ENCODE measurements at regions not wholly inside any gene's neighbourhood (a gene's known extent, or its start where the extent isn't known, plus 50 kb on each side); places are given as distances from the start of the nearest gene placed in this dataset.
"Not testable (repeated sequence)": the region's sequence is repeated elsewhere in the genome, so short reads cannot be mapped to it uniquely, and the experiment has no call there.

DNA sequence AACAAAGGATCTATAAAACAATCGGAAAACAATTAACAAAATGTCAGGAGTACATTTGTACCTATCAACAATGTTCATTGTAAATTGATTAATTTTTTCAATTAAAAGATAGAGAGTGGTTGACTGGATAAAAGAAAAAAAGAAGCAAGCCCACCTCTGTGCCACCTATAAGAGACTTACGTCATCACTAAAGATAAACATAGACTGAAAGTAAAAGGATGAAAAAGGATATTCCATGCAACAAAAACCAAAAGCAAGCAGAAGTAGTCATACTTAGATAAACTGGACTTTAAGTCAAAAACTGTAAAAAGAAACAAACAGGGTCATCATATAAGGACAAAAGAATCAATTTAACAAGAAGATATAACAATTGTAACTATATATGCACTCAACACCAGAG is 197.4 kb downstream of the RASEF start:
- no peaks in the 10 kb centered on the region for H3K27me3 ChIP-seq (ENCODE audit: insufficient read depth in 3 of 3, low read length in 2 of 3)
- ATAC-seq (no peak), DNase-seq (no peak)
- no peak for TF ChIP-seq CTCF (IDR thresholded peaks at IDR 0.05)
- H3K9me3 ChIP-seq, result no peaks in the 10 kb centered on the region
- intact Hi-C loops (cut with DNase I), result no loop called here
- no peaks in the 10 kb centered on the region for H3K4me1 ChIP-seq
- no peaks in the 10 kb centered on the region for H3K36me3 ChIP-seq (ENCODE audit: insufficient read depth in 1 of 2, low read depth in 1 of 2)
- no peak overlapping the region for H3K27ac ChIP-seq
- H3K4me3 ChIP-seq, result no peak overlapping the region
- WGBS, 3 donors, result 97 to 99% (median 98%) methylated on average over 2 of the region's 2 CpGs

- no peaks in the 10 kb centered on the region for H3K27me3 ChIP-seq (ENCODE audit: insufficient read depth in 3 of 3, low read length in 2 of 3)
- WGBS, 3 donors, result 40 to 50% (median 43%) methylated on average over 5 of the region's 5 CpGs
- no peak overlapping the region for H3K27ac ChIP-seq
- no peak overlapping the region for H3K4me3 ChIP-seq
- DNase-seq (no peak), ATAC-seq (no peak)
- no peak for TF ChIP-seq CTCF (IDR thresholded peaks at IDR 0.05)
- intact Hi-C loops (cut with DNase I), result no loop called here
- H3K9me3 ChIP-seq, result no peaks in the 10 kb centered on the region
- H3K4me1 ChIP-seq, result no peaks in the 10 kb centered on the region
- no peaks in the 10 kb centered on the region for H3K36me3 ChIP-seq (ENCODE audit: insufficient read depth in 1 of 2, low read depth in 1 of 2)
These were observed 182.4 kb downstream of the RASEF start for GRCh38 chr9:82880336-82881050.

GRCh38 chr9:82882138-82882537 is 180.8 kb downstream of the RASEF start:
- no peak for DNase-seq
- no peaks in the 10 kb centered on the region for H3K36me3 ChIP-seq (ENCODE audit: insufficient read depth in 1 of 2, low read depth in 1 of 2)
- WGBS, 3 donors, result 94 to 100% (median 96%) methylated on average over 1 of the region's 1 CpG
- H3K27me3 ChIP-seq (ENCODE audit: insufficient read depth in 3 of 3, low read length in 2 of 3), result no peaks in the 10 kb centered on the region
- no peaks in the 10 kb centered on the region for H3K4me1 ChIP-seq
- intact Hi-C loops (cut with DNase I), result no loop called here
- H3K27ac ChIP-seq, result no peak overlapping the region
- H3K4me3 ChIP-seq, result no peak overlapping the region
- no peak for TF ChIP-seq CTCF (IDR thresholded peaks at IDR 0.05)
- no peaks in the 10 kb centered on the region for H3K9me3 ChIP-seq
- ATAC-seq, result no peak

DNA sequence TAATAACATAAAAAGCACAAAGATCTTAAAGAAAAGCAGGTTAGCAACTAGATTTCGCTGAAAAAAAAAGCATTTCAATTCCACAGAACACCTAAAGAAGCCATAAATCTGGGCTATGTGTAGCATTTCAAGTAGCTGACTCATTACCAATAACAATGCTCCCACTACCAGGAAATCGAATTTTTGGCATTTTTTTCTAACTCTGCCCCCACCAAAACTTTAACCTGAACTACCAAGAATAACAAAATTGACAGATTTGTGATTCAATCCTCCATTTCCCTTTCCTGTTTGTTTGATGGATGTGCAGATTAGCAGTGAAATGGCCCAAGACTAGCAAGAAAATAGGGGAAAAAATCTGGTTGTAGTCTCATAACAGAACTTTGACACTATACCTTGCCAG is 180.2 kb downstream of the RASEF start:
- WGBS, 3 donors, result 34 to 50% (median 47%) methylated on average over 2 of the region's 2 CpGs
- Histone ChIP-seq H3K4me3 (no peak overlapping the region), H3K9me3 (no peaks in the 10 kb centered on the region), H3K27me3 (ENCODE audit: insufficient read depth in 3 of 3, low read length in 2 of 3) (no peaks in the 10 kb centered on the region), H3K27ac (no peak overlapping the region), H3K36me3 (ENCODE audit: insufficient read depth in 1 of 2, low read depth in 1 of 2) (no peaks in the 10 kb centered on the region), H3K4me1 (no peaks in the 10 kb centered on the region)
- intact Hi-C loops (cut with DNase I), result no loop called here
- no peak for DNase-seq
- TF ChIP-seq CTCF (IDR thresholded peaks at IDR 0.05), result no peak
- no peak for ATAC-seq

GRCh38 chr9:82883436-82883835 is 179.5 kb downstream of the RASEF start:
- Histone ChIP-seq H3K4me3 (no peak overlapping the region), H3K9me3 (no peaks in the 10 kb centered on the region), H3K27ac (no peak overlapping the region), H3K4me1 (no peaks in the 10 kb centered on the region), H3K27me3 (ENCODE audit: insufficient read depth in 3 of 3, low read length in 2 of 3) (no peaks in the 10 kb centered on the region), H3K36me3 (ENCODE audit: insufficient read depth in 1 of 2, low read depth in 1 of 2) (no peaks in the 10 kb centered on the region)
- no peak for TF ChIP-seq CTCF (IDR thresholded peaks at IDR 0.05)
- DNase-seq (no peak), ATAC-seq (no peak)
- intact Hi-C loops (cut with DNase I), result no loop called here
- 88 to 95% (median 90%) methylated on average over 3 of the region's 3 CpGs for WGBS, 3 donors

- H3K27ac ChIP-seq; intact Hi-C loops (cut with DNase I); DNase-seq; ATAC-seq; H3K9me3 ChIP-seq; H3K36me3 ChIP-seq (ENCODE audit: insufficient read depth in 1 of 2, low read depth in 1 of 2); H3K4me1 ChIP-seq; H3K4me3 ChIP-seq; H3K27me3 ChIP-seq (ENCODE audit: insufficient read depth in 3 of 3, low read length in 2 of 3): not testable (repeated sequence)
- 79 to 85% (median 85%) methylated on average over 7 of the region's 7 CpGs for WGBS, 3 donors
These were observed 179.0 kb downstream of the RASEF start for GRCh38 chr9:82883974-82884373.

Data from psoas muscle (tissue), 7 donors.